ENCODE measurements at regions not wholly inside any gene's neighbourhood (a gene's known extent, or its start where the extent isn't known, plus 50 kb on each side); places are given as distances from the start of the nearest gene placed in this dataset.

DNA sequence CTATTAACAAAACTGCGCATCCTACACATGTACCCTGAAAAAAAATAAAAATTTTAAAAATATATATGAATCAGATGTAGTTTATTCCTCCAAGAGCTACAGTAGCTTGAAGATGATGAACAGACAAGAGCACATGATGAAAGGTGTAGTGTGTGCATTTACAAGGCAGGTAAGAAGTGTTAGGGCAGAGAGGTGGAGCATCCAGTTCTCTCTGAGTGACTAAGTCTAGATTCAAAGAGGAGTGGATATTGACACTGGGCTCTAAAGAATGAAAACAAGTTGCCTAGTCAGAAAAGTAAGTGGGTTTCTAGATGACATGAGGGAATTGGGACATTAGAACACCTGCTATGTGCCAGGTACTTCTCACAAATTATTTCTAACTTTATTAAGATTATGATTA lies 76.0 kb upstream of the CARD18 start:
- TF ChIP-seq CTCF (IDR thresholded peaks at IDR 0.05) (no peak), POLR2A (IDR thresholded peaks at IDR 0.05) (no peak)
